ENCODE measurements at regions not wholly inside any gene's neighbourhood (a gene's known extent, or its start where the extent isn't known, plus 50 kb on each side); places are given as distances from the start of the nearest gene placed in this dataset.

DNA sequence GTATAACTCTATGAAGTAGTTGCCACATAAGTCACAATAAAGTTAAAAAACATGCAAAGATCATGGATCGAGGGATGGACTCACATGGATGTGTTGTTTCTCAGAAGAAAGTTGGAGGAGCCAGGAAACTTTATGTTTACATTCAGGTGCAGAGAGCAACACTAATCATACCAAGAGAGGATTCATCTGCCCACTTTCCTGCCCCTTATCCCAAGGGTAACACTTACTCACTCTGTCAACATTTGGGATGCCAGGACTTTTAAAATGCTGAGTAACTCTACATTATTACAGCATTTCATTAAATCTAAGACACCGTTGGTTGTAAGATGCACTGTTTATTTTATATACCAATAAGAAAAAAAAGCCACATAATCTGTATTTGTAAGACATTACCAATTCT is 170.4 kb downstream of the KCNE4 start:
- FAIRE-seq (no peak), DNase-seq (ENCODE audit: low spot score in 2 of 2) (no peak)

DNA sequence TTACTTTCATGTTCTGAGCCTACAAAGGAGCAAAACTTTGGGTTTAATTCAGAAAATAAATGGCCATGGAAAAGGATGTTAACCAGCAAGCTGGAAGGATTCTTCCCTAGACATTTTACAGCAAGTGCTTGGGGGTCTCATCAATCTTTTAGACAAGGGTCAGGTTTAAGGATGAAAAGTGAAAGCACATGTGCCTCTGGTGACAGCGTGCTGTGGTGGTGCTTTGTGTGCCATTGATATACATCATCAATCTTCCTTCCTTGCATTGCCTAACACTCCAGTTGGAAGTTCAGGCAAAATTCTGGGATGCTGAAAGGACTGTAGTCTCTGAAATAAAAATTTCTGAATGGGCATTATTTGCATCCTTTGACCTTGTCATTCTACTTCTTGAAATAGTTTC is 171.2 kb downstream of the KCNE4 start:
- DNase-seq (ENCODE audit: low spot score in 2 of 2) (no peak), FAIRE-seq (no peak)

DNA sequence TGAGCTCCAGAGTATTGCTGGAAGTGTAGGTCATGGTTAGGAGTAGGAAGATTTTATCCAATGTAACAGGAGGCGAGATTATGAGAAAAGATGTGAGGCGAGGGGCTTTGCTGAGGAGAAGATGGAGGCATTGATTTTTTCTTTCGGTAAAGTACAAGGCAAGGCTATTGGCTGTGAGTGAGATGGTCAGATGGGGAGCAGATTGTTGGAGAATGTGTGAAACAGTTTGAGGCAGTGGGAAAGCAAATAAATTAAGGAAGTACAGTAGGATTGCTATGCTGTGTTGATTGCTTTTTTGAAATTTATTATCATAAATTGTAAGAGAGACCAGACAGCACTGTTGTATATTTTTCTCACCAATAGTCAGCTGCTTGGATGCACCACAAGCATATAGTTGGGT is 173.3 kb downstream of the KCNE4 start:
- FAIRE-seq (no peak), DNase-seq (ENCODE audit: low spot score in 2 of 2) (no peak)

DNA sequence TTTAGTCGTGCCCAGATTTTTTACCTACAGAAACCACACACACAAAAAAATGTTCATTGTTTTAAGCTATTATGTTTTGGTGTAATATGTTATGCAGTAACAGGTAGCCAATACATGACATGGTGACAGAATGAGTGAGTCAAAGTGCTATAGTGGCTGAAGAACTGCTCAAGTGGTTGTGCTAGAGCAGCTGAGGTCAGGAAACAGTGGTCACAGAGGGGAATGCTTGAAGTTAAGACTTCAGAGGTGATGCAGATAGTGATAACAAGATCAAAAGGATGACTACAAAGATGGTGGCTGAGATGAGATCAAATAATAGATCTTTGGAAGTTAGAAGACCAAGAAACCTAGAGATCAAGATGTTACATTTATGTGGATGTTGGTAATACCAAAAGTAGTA is 174.3 kb downstream of the KCNE4 start:
- FAIRE-seq (no peak), DNase-seq (ENCODE audit: low spot score in 2 of 2) (no peak)

DNA sequence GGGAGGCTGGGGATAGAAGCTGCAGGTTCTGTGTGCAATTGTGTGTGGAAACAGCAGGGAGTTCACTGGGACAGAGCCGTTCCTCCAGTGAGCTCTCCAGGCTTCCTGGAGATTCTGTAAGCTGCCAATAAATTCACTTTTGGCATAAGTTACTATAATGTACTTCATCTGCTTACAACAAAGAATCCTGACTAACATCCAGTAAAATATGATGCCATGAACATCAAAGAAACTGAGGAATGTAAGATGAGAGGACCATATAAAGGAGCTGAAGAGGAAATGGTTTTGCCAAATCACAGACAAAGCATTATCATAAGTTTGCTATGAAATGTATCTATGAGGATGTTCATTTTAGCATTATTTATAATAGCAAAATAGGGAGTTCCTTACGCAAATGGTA is 175.3 kb downstream of the KCNE4 start:
- FAIRE-seq (no peak), DNase-seq (ENCODE audit: low spot score in 2 of 2) (no peak)

DNA sequence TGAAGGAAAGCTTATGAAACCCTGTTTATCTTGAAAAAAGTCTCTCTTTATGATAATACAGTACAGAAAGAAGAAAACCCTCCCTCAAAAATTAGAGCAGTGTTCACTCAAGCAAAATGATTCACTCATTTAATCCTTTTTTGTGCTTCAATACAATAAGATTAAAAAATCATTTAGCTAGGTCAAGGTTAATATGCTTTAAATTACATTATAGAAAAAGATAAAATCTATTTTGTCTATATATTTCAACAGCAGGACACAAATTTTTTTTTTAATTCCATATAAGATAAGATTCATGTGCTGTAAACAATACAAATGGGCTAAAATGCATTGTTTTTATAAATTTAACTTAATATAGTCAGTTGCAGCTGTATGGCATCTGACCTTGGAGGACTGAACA is 176.9 kb downstream of the KCNE4 start:
- DNase-seq (ENCODE audit: low spot score in 2 of 2) = no peak
- no peak for FAIRE-seq

DNA sequence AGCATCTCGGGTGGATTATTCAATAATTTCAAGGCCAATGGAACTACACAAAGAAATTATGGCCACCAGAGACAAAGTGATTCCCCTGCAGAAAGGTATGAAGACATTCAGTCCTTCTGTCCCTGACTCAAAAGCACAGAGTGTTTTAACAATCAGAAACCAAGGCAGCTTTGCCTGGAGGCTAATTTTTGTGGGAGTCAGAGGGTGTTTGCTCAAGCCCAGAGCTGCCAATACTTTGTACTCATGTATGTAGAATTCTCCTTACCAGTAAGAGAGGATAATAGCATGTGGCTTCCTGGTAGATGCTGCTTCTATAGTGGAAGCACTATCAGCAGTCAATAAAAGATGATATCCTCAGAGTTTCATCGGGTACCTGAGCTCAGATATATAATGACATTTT is 178.4 kb downstream of the KCNE4 start:
- FAIRE-seq (no peak), DNase-seq (ENCODE audit: low spot score in 2 of 2) (no peak)

DNA sequence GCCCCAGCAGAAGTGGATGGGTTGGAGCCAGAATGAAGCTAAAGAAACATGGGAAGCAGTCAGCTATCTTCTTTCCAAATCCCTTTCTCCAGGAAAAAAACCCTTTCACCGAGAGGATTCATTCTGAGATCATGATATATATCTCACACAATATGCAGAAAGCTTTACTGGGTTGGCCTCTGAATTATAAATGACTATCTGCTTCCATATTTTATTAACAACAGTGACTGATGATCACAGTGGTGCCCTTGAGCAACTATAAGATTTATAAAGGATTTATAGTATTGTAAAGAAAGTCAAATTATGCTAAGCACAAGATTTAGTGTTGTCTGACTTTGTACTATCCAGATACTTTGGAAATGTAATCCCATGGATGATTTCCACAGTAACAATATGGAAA is 180.3 kb downstream of the KCNE4 start:
- FAIRE-seq = no peak

DNA sequence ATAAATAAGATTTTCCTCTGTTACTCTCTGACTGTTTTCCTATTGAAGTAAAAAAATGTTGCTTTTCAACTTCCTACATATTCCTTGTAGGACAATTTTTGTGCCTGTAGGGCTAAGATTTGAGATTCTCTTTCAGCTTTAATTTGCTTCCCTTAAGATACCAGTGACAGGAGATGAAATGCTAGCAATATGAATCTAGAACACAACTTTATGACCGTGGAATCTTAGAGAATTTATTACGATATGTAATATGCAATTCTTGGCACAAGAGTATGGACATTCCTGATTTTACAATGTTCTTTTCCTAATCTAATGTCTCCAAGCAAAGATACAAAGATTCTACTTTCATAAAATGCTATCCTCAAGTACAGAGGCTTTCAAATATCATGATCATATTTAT is 180.9 kb downstream of the KCNE4 start:
- no peak for DNase-seq (ENCODE audit: low spot score in 2 of 2)
- FAIRE-seq = no peak

More for the DNA sequence above, 180.3 kb downstream of the KCNE4 start:
- no peak for DNase-seq (ENCODE audit: low spot score in 2 of 2)

DNA sequence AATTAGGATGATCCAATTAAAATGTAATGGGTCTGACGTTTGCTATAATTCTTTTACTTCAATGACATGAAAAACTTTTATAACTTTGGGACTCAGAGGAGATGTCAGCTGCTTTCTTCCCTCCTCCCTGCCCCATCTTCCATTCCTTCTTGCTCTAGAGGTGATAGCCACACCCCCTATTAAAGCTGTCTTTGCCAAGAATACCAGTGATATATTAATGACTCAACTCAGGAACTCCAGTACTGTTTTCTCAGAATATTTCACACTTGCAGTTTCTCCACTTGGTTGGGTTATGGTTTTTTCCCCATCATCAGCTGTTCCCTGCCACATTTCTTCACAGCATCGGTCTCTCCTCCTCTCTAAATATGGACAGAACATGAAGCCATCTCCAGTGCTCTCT is 184.0 kb downstream of the KCNE4 start:
- FAIRE-seq (no peak), DNase-seq (ENCODE audit: low spot score in 2 of 2) (no peak)

DNA sequence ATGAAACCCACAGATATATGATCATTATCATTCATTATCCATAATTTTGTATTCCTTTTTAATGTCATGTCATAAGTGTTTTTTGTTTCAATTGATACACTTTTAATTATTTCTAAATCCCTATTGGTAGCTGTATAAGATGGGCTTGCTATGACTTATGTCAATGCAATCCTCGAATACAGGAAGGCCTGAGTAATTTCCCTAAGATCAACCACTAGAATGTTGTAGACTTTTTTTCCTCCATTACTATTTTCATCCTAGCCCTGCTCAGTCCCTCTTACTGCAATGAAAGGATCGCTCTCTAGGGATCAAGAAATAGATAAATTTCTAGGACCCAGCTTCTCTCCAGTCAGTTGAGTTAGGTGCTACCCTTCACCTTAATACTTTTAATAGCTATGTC is 186.3 kb downstream of the KCNE4 start:
- no peak for DNase-seq (ENCODE audit: low spot score in 2 of 2)

DNA sequence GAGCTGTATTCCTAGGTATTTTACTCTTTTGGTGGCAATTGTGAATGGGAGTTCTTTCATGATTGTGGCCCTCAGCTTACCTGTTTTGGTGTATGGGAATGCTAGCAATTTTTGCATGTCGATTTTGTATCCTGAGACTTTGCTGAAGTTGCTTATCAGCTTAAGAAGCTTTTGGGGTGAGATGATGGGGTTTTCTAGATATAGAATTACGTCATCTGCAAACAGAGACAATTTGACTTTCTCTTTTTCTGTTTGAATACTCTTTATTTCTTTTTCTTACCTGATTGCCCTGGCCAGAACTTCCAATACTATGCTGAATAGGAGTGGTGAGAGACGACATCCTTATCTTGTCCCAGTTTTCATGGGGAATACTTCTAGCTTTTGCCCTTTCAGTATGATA is 191.2 kb downstream of the KCNE4 start:
- FAIRE-seq (no peak), DNase-seq (ENCODE audit: low spot score in 2 of 2) (no peak)

More for the DNA sequence above, 186.3 kb downstream of the KCNE4 start:
- FAIRE-seq = no peak

DNA sequence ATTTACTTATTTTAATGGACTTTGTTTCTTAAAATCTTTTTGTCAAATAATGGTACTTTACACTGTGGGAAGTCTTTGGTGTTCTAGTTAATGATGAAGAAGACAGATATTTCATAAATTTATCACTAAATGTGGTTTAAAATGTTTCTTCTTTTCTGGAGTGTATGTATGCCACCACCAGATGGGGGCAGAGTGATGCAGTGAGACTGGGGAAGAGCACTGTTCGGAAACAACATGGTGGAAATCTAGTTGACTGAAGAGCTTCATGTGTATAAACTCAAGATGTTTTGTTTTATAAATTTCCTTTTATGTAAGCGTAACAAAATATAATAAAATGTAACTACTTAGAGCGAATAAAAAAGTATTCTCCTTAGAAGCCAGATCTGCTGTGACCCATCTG is 195.1 kb downstream of the KCNE4 start:
- FAIRE-seq = no peak
- no peak for DNase-seq (ENCODE audit: low spot score in 2 of 2)

DNA sequence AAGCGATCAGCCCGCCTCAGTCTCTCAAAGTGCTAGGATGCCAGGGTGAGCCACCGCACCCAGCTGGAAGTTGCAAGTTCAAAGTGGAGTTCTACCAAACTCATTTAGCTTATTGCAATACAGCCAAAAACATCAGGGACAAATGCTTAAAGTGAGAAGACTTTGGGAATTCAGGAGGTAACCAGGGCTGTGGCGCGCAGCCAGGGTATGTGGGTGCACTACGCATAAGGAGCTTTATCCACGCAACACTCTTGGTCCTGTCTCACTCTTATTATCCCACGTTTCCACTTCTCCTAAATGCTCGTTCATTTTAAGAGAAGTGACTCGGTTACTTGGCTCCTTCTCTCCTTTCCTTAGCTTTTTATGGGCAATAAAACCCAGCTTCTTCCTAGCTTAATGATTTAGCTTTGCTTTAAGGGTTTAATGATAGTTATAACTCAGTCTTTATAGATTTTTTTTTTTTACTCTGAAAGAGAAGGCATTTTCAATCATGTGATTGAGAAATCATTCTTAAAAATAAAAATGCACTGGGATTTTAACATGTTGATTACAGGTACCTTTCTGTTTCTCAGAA is 199.8 kb downstream of the KCNE4 start:
- no peak for DNase-seq (ENCODE audit: low spot score in 2 of 2)
- no peak for FAIRE-seq

DNA sequence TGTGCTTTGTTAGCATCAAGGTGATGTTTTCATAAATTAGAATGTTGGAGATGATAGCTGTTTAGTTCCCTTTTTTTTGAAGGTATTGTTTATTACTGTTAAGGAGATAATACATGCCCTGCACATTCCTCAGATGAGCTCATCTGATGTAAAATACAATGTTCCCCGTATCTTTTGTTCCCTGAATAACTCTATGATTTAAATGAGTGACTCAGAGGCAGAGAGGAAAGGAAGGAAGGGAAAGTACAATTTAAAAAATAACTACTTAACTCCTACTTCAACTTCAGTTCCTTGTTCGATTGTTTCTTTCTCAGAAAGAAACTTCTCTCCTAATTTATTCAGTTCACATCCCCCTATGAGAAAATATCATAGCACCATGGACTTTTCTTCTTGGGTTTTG is 208.7 kb downstream of the KCNE4 start:
- FAIRE-seq (no peak), DNase-seq (ENCODE audit: low spot score in 2 of 2) (no peak)

DNA sequence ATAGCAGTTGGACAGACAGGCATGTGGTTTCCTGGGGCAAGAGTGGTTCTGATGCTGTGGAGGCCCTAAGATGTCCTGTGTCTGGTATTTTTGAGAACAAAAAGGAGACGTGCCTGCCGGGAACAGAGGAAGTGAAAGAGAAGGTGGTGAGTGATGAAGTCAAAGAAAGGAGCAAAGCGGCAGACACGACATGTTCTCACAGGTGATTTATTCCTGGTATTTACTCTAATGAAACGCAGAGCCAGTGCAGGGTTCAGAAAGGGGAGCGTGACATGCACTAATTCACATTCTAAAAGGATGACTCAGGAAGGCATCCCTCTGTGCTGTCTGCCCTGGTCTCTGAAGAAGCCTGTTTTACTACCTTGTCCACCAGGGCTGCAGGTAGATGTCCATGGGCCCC is 211.0 kb downstream of the KCNE4 start:
- FAIRE-seq = no peak
- no peak for DNase-seq (ENCODE audit: low spot score in 2 of 2)

DNA sequence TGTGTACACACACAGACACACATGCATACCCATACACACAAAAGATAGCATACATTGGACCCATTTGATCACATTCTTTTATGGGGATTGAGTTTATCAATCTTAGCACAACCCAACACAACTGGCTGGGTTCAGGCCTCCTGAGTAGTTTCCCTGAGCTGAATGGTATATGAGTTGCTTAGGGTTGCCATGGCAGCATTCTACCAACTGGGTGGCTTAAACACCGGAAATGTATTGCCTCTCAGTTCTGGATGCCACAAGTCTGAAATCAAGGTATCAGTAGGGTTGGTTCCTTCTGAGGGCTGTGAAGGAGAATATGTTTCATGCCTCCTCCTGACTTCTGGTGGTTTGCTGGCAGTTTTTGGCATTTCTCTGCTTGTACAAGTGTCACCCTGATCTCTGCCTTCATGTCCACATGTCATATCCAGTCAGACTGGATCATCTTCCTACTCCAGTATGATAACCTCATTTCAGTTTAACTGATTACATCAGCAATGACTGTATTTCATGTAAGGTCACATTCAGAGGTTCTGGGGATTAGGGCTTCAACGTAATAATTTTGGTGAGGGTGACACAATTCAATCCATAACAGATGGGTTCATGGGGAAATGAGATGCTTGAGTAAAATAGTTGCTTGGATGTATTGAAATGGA is 212.7 kb downstream of the KCNE4 start:
- DNase-seq (ENCODE audit: low spot score in 2 of 2) = no peak
- no peak for FAIRE-seq

DNA sequence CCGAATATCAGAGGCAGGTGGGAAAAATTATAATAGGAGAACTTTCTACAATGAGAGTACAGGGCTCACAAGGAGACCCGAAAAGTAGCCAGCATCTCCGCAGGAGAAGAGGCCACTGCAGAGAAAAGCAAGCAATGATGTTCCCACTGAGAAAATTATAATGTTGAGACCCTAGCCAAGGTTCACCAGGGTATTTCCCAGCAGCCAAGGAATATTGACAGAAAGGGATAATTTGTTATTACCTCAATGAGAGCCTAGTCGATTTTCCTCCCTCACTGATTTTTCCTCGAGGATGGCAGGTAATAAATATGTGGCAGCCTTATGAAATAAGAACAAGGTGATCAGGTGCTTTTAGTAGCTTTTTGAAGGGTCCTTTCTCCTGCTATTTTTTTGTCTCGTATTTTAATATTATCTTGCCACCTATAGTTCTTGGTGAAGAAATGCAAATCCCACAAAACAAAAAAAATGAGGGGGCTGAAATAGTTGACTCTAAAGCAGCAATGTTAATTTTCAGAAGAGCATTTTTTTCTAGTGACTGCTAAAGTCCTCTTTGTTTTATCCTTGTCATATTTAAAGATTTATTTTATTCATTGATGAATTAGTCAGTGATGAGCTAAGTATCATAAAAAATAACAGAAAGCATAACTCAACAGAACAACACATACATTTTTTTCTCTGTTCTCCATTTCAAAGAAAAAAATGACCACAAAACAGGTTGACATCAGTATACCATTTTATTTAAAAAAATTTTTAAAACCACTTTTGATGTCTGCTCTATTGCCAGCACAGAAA is 215.4 kb downstream of the KCNE4 start:
- FAIRE-seq (no peak), DNase-seq (ENCODE audit: low spot score in 2 of 2) (no peak)

DNA sequence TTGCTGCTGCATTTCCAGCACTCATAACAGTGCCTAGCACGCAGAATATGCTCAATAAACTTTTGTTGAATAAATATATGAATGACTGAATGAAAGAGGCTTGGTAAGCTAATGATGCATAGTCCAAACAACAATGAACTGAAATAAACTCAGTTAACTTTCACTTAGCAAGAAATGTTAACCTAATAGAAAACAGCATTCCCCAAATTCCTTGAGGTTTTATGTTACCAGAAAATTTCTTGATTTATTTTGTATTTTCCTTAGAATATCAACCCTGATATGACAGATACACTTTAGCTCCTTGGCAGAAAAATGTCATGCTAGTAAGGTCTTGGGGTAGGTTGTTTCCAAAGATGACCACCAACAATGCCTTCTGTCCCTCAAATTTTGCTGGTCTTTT is 217.4 kb downstream of the KCNE4 start:
- FAIRE-seq = no peak
- no peak for DNase-seq (ENCODE audit: low spot score in 2 of 2)

DNA sequence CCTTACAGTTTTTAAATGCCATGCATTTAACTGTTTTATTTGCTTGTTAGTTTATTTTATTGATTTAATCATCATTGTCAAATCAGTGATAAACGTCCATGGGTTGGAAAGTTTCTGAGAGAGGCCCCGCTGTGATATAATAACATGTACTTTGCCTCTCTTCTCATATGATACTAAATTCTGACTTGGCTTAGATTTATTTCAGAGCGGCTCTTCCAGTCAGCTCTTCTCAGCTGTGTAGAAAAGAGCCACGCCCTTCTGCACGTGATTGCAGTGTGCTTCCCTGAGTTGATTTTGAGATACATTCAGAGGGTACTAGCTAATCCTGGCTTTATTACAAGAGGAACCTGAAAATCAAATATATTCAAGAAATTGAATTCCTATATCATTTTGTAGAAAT is 218.6 kb downstream of the KCNE4 start:
- FAIRE-seq = no peak

DNA sequence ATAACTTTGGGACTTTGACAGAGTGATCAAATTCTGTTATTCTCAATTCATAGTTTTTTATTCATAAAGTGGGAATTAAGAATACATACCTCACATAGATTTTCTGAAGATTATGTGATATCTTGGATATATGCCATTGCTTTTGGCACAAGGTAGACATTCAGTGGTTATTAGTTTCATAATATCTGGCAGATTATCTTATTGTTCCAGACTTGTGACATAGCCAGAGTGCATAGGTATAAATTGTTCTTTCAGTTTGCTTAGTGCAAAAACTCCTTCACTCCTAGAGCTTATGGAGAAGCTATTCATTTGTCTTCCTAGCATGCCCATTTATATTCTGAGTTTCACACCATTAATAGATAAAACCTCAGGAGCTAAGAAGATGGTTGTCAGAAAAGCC is 222.0 kb downstream of the KCNE4 start:
- DNase-seq (ENCODE audit: low spot score in 2 of 2) (no peak), FAIRE-seq (no peak)

More for the DNA sequence above, 218.6 kb downstream of the KCNE4 start:
- DNase-seq (ENCODE audit: low spot score in 2 of 2) = no peak

DNA sequence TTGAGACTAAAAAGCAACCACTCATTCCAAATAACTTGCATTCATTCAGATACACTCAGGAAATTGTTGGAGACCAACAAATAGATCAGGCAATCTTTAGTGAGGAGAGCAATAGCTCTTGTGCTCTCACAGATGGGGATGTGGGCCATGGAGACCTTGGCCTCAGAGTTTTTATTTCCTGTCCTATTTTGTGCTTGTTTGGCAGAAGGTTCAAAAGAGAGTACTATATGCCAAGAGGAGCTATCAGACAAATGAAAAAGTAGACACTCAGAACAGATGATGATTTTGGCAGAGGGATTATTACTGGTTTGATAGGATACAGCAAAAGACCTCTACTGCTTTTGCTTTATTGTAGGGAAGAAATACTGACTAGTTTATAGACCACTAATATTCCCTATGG is 230.2 kb downstream of the KCNE4 start:
- no peak for FAIRE-seq
- no peak for DNase-seq (ENCODE audit: low spot score in 2 of 2)

All from frontal cortex (tissue), 3 donors.